ENCODE measurements at regions not wholly inside any gene's neighbourhood (a gene's known extent, or its start where the extent isn't known, plus 50 kb on each side); places are given as distances from the start of the nearest gene placed in this dataset.

DNA sequence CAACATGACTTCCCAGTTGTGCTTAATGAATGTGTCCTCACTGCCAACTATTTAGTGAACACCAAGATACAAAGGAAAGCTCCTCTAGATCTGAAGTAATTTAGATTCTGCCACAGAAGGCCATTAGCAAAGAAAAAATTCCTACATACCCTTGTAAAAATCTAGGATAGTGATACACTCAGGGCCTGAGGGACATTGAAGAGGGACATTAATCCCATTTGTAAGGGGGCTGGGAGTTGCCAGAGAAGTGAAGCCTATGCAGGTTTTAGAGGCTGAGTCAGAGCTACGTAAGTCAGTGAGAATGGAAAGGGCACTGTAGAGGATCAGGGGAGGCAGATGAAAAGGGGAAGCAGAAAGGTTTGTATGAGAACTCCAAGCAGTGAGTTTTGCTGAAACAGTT is 286.9 kb upstream of the TARS1 start:
- TF ChIP-seq, protein P1, sequence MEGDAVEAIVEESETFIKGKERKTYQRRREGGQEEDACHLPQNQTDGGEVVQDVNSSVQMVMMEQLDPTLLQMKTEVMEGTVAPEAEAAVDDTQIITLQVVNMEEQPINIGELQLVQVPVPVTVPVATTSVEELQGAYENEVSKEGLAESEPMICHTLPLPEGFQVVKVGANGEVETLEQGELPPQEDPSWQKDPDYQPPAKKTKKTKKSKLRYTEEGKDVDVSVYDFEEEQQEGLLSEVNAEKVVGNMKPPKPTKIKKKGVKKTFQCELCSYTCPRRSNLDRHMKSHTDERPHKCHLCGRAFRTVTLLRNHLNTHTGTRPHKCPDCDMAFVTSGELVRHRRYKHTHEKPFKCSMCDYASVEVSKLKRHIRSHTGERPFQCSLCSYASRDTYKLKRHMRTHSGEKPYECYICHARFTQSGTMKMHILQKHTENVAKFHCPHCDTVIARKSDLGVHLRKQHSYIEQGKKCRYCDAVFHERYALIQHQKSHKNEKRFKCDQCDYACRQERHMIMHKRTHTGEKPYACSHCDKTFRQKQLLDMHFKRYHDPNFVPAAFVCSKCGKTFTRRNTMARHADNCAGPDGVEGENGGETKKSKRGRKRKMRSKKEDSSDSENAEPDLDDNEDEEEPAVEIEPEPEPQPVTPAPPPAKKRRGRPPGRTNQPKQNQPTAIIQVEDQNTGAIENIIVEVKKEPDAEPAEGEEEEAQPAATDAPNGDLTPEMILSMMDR (conservative IDR thresholded peaks at IDR 0.05) = no peak
- TF ChIP-seq ZFX (IDR thresholded peaks at IDR 0.05) = no peak
